Spleen (tissue), 7 donors: ENCODE measurements at regions not wholly inside any gene's neighbourhood (a gene's known extent, or its start where the extent isn't known, plus 50 kb on each side); places are given as distances from the start of the nearest gene placed in this dataset.

Source experiments
- POLR2A ChIP-seq, 3 donors: fragments of 450-650 bp; IDR thresholded peaks; one replicate each; pipeline ENCODE4 v1.5.1; 2017; ENCODE audit warnings: antibody characterized with exemption in 3 of 3, mild to moderate bottlenecking in 1 of 3
- TF ChIP-seq, protein P1 (sequence below), 11 experiments: fragments of 200-600 bp in 7 of 11; fragments of 450-650 bp in 4 of 11; sonication (generic) in 4 of 11; IDR thresholded peaks in 8 of 11; conservative IDR thresholded peaks in 3 of 11; 1 replicate in 7 of 11; 2 replicates in 4 of 11; pipeline versions ENCODE4 v1.4.0 to v1.8.0; 2016 to 2021; ENCODE audit warnings: antibody characterized with exemption in 11 of 11, inconsistent platforms in 4 of 11, mild to moderate bottlenecking in 1 of 11
- donor health status: DM: no; HTN: no; CAD: no; lungs with moderate emphysema.
- donor health status: DM: no; HTN: no; CAD: no.
- donor health status: DM: no; HTN: no; CAD: no.

DNA sequence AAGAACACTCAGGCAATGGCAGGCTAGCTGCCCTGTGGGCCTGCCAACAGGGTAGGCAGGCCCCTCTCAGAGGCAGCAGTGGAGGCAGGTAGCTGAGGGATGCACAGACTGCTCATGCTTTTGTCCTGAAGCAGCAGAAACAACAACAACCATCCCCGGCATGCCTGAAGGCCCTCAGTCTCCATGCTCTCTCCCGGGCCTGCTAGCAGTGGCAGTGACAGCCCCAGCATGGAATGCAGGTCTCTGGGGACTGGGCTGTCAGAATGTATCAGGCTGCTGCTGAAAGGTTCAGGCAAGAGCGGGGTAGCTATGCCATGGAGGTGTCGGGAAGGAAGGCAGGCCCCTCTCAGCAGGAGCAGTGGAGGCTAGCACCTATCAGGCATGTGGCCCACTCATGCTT lies 209.8 kb downstream of the KCNJ3 start:
- TF ChIP-seq, protein P1, sequence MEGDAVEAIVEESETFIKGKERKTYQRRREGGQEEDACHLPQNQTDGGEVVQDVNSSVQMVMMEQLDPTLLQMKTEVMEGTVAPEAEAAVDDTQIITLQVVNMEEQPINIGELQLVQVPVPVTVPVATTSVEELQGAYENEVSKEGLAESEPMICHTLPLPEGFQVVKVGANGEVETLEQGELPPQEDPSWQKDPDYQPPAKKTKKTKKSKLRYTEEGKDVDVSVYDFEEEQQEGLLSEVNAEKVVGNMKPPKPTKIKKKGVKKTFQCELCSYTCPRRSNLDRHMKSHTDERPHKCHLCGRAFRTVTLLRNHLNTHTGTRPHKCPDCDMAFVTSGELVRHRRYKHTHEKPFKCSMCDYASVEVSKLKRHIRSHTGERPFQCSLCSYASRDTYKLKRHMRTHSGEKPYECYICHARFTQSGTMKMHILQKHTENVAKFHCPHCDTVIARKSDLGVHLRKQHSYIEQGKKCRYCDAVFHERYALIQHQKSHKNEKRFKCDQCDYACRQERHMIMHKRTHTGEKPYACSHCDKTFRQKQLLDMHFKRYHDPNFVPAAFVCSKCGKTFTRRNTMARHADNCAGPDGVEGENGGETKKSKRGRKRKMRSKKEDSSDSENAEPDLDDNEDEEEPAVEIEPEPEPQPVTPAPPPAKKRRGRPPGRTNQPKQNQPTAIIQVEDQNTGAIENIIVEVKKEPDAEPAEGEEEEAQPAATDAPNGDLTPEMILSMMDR (IDR thresholded peaks at IDR 0.05 in 8 of 11, conservative IDR thresholded peaks at IDR 0.05 in 3 of 11) = no peak
- TF ChIP-seq POLR2A (IDR thresholded peaks at IDR 0.05) = no peak
